ENCODE measurements at regions not wholly inside any gene's neighbourhood (a gene's known extent, or its start where the extent isn't known, plus 50 kb on each side); places are given as distances from the start of the nearest gene placed in this dataset.

DNA sequence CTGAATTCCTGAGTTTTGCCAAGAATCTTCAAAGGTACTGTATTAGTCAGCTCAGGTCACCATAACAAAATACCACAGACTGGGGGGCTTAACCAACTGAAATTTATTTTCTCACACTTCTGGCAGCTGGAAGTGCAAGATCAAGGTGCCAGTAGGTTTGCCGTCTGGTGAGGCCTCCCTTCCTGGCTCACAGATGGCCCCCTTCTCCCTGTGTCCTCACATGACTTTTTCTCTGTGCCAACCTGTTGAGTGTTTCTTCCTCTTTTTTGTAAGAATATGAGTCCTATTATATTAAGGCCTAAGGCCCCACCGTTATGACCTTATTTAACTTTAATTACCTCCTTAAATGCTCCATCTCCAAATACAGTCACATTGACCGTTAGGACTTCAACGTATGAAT, 156.1 kb upstream of the KIF2A start:
- TF ChIP-seq, protein P1, sequence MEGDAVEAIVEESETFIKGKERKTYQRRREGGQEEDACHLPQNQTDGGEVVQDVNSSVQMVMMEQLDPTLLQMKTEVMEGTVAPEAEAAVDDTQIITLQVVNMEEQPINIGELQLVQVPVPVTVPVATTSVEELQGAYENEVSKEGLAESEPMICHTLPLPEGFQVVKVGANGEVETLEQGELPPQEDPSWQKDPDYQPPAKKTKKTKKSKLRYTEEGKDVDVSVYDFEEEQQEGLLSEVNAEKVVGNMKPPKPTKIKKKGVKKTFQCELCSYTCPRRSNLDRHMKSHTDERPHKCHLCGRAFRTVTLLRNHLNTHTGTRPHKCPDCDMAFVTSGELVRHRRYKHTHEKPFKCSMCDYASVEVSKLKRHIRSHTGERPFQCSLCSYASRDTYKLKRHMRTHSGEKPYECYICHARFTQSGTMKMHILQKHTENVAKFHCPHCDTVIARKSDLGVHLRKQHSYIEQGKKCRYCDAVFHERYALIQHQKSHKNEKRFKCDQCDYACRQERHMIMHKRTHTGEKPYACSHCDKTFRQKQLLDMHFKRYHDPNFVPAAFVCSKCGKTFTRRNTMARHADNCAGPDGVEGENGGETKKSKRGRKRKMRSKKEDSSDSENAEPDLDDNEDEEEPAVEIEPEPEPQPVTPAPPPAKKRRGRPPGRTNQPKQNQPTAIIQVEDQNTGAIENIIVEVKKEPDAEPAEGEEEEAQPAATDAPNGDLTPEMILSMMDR (conservative IDR thresholded peaks at IDR 0.05 in 1 of 2, IDR thresholded peaks at IDR 0.05 in 1 of 2; ENCODE audit: extremely low read depth in 1 of 2, insufficient read depth in 1 of 2, low read depth in 1 of 2, low read length in 2 of 2): no peak
- no peak for TF ChIP-seq EZH2 (IDR thresholded peaks at IDR 0.05; ENCODE audit: borderline replicate concordance, low read length)
